GM12878 (cell line): ENCODE measurements at regions not wholly inside any gene's neighbourhood (a gene's known extent, or its start where the extent isn't known, plus 50 kb on each side); places are given as distances from the start of the nearest gene placed in this dataset.

Experiments used
- ATAC-seq: fragments of 200-7000 bp; cut with Tn5 transposase; 3 replicates; pipeline ENCODE4 v1.9.1; 2020; ENCODE audit warnings: mild to moderate bottlenecking, moderate library complexity
- BruUV-seq: library from RNA; stranded (reverse); fragments of 400-500 nt; replicated peaks from 2 replicates; lab custom pipeline; 2021; lab: Mats Ljungman, UMichigan
- CTCF ChIA-PET: fragments of 300-600 bp; sonication (Branson Sonifier 250); formaldehyde crosslinking; extraction: SDS; loops from one replicate; lab custom pipeline; 2021; ENCODE audit warnings: inconsistent platforms; lab: Yijun Ruan, JAX
- POLR2A ChIA-PET: fragments of 350-600 bp; formaldehyde crosslinking; extraction: SDS; loops from one replicate; lab custom pipeline; 2021; ENCODE audit warnings: inconsistent platforms; lab: Charles Lee
- RAD21 ChIA-PET: fragments of 300-600 bp; sonication (Branson Sonifier 250); formaldehyde crosslinking; loops from one replicate; lab custom pipeline; 2023; ENCODE audit warnings: antibody characterized with exemption; ENCODE audit not compliant: unreplicated experiment; lab: Charles Lee
- SMC1A ChIA-PET: fragments of 300-600 bp; sonication (Branson Sonifier 250); formaldehyde crosslinking; loops from one replicate; lab custom pipeline; 2023; ENCODE audit not compliant: unreplicated experiment, uncharacterized antibody; lab: Charles Lee
- DNase-seq: peaks from one replicate; pipeline ENCODE4 v3.0.0-alpha.2; 2011; ENCODE audit warnings: low read depth, low spot score
- FAIRE-seq: peaks from 3 replicates; lab custom pipeline; 2011; peaks lifted over from hg19 to GRCh38; lab: Jason Lieb, UNC
- H2AFZ ChIP-seq: 2 replicates; pipeline ENCODE4 v1.6.0; 2011; ENCODE audit warnings: low read depth, low read length, control low read depth; ENCODE audit not compliant: control insufficient read depth
- H3K27ac ChIP-seq: 2 replicates; pipeline ENCODE4 v1.5.1; 2011; ENCODE audit warnings: control low read depth; ENCODE audit not compliant: control insufficient read depth, insufficient read depth
- H3K27me3 ChIP-seq, 2 experiments: replicated peaks in 1 of 2; 2 replicates each; pipeline versions ENCODE4 v1.6.0 to v1.6.1; 2011; ENCODE audit warnings: low read length in 1 of 2; ENCODE audit not compliant: control insufficient read depth in 2 of 2, insufficient read depth in 2 of 2
- H3K36me3 ChIP-seq, 2 experiments: 2 replicates each; pipeline ENCODE4 v1.5.1; 2011; ENCODE audit warnings: low read length in 1 of 2; ENCODE audit not compliant: control insufficient read depth in 2 of 2, insufficient read depth in 2 of 2
- H3K4me1 ChIP-seq: 2 replicates; pipeline ENCODE4 v1.6.1; 2011; ENCODE audit warnings: mild to moderate bottlenecking, low read length, moderate library complexity, mixed read lengths; ENCODE audit not compliant: control insufficient read depth, insufficient read depth
- H3K4me2 ChIP-seq: 2 replicates; pipeline ENCODE4 v1.6.0; 2011; ENCODE audit warnings: control low read depth; ENCODE audit not compliant: control insufficient read depth, insufficient read depth
- H3K4me3 ChIP-seq: fragments of 200-600 bp; sonication (generic); 2 replicates; pipeline ENCODE4 v1.5.1; 2016
- H3K79me2 ChIP-seq: 2 replicates; pipeline ENCODE4 v1.6.0; 2011; ENCODE audit warnings: low read length; ENCODE audit not compliant: control insufficient read depth, insufficient read depth
- H3K9ac ChIP-seq: 2 replicates; pipeline ENCODE4 v1.8.0; 2011; ENCODE audit warnings: low read length, control low read depth, mixed read lengths; ENCODE audit not compliant: control insufficient read depth, insufficient read depth
- H3K9me3 ChIP-seq: replicated peaks from 3 replicates; pipeline ENCODE4 v1.5.1; 2011; ENCODE audit warnings: mild to moderate bottlenecking, low read length; ENCODE audit not compliant: control insufficient read depth, insufficient read depth
- H4K20me1 ChIP-seq: 2 replicates; pipeline ENCODE4 v1.6.0; 2011; ENCODE audit not compliant: control insufficient read depth, insufficient read depth
- ATF7 ChIP-seq: fragments of 450-650 bp; IDR thresholded peaks from 2 replicates; pipeline ENCODE4 v1.6.1; 2016; ENCODE audit warnings: low read depth, mild to moderate bottlenecking
- EP300 ChIP-seq, 2 experiments: fragments of 150-350 bp in 1 of 2; IDR thresholded peaks; 2 replicates each; pipeline ENCODE4 v1.6.1; 2011 to 2012; ENCODE audit warnings: low read depth in 2 of 2, low read length in 2 of 2, borderline replicate concordance in 1 of 2, improper control_type of control experiment in 1 of 2, inconsistent platforms in 1 of 2; ENCODE audit not compliant: control insufficient read depth in 1 of 2
- ETV6 ChIP-seq, 2 experiments: fragments of 450-650 bp in 1 of 2; IDR thresholded peaks in 1 of 2; conservative IDR thresholded peaks in 1 of 2; 2 replicates each; pipeline ENCODE4 v1.6.1; 2014; ENCODE audit warnings: antibody characterized with exemption in 1 of 2, borderline replicate concordance in 1 of 2, low read depth in 1 of 2, mild to moderate bottlenecking in 1 of 2, moderate library complexity in 1 of 2
- IKZF2 ChIP-seq, 2 experiments: fragments of 450-650 bp; IDR thresholded peaks; 2 replicates each; pipeline ENCODE4 v1.6.1; 2017; ENCODE audit warnings: mild to moderate bottlenecking in 2 of 2, moderate library complexity in 2 of 2
- JUND ChIP-seq: IDR thresholded peaks from 2 replicates; pipeline ENCODE4 v1.6.1; 2012; ENCODE audit warnings: low read depth, mild to moderate bottlenecking, low read length, improper control_type of control experiment, moderate library complexity
- KLF5 ChIP-seq: fragments of 450-650 bp; IDR thresholded peaks from 2 replicates; pipeline ENCODE4 v1.6.1; 2014; ENCODE audit warnings: mild to moderate bottlenecking; ENCODE audit not compliant: partially characterized antibody
- RCOR1 ChIP-seq: conservative IDR thresholded peaks from 2 replicates; pipeline ENCODE4 v1.6.1; 2012; ENCODE audit warnings: low read depth, low read length, improper control_type of control experiment
- SREBF1 ChIP-seq: IDR thresholded peaks from 2 replicates; pipeline ENCODE4 v1.6.1; 2012; ENCODE audit warnings: mild to moderate bottlenecking, low read length
- SUZ12 ChIP-seq: fragments of 200-600 bp; sonication (generic); IDR thresholded peaks from one replicate; pipeline ENCODE4 v1.6.1; 2018; ENCODE audit warnings: antibody characterized with exemption, mild to moderate bottlenecking; ENCODE audit not compliant: unreplicated experiment
- ZSCAN29 ChIP-seq: fragments of 450-650 bp; IDR thresholded peaks from 2 replicates; pipeline ENCODE4 v1.6.1; 2017; ENCODE audit warnings: mild to moderate bottlenecking, moderate library complexity
- WGBS: methylation state at CpG from one replicate; pipeline ENCODE4 v1.1.6; 2016; ENCODE audit warnings: low lambda C conversion rate; ENCODE audit not compliant: insufficient replicate concordance, insufficient coverage; ENCODE audit errors: missing lambda C conversion rate; 5-methylcytosine and 5-hydroxymethylcytosine counted together
- in situ Hi-C: fragments of 300-500 bp; cut with MboI; formaldehyde crosslinking; loops from 9 replicates; pipeline ENCODE4 v1.14.3; 2018; ENCODE audit warnings: mixed read lengths
- intact Hi-C: fragments of 100-400 bp; cut with micrococcal nuclease; formaldehyde crosslinking; loops from one replicate; pipeline ENCODE4 v1.14.2; 2022; ENCODE audit not compliant: unreplicated experiment
- TF ChIP-seq, protein P1 (sequence below): fragments of 450-650 bp; IDR thresholded peaks from 2 replicates; pipeline ENCODE4 v1.6.1; 2016; ENCODE audit warnings: mild to moderate bottlenecking, moderate library complexity, borderline replicate concordance
- TF ChIP-seq, protein P2 (sequence below): IDR thresholded peaks from 2 replicates; pipeline ENCODE4 v1.6.1; 2012; ENCODE audit warnings: mild to moderate bottlenecking, low read depth, low read length
- TF ChIP-seq, protein P3 (sequence below): IDR thresholded peaks from 2 replicates; pipeline ENCODE4 v1.6.1; 2011; ENCODE audit warnings: borderline replicate concordance, low read depth, mild to moderate bottlenecking, moderate library complexity, mixed read lengths, low read length; ENCODE audit not compliant: insufficient read depth; ENCODE audit errors: extremely low read length

DNA sequence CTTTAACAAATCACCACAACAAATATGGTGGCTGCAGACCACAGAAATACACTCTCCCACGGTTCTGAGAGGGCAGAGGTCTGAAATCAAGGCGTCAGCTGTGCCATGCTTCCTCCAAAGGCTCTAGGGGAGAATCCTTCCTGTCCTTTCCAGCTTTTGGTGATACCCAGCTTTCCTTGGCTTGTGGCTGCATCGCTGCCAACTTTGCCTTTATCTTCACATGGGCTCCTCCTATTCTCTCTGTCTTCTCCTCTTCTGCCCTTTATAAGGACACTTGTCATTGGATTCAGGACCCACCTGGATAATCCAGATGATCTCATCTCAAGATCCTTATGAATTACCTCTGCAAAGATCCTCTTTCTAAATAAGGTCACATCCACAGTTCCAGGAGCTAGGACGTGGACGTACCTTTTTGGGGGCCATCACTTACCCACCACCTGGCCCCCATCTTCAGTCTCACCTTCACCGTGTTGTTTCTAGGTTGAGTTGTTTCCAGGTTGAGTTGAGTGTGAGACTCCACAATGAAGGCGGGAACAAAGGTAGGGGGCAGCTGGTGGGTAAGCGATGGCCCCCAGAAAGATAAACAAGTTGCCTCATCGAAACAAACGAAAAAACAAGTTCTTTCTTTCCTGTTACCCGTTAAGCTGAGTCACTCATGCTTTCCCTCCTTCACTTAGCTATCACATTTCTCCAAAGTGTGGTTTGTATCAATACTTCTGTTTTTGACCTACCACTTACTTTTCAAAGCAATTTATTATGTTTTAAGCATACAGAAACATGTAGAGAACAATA lies 68.9 kb upstream of the SLC22A16 start:
- no peaks in the 10 kb centered on the region; the same call in 1 of the 2 replicates for H3K4me1 ChIP-seq
- in situ Hi-C loops, result no loop called here
- FAIRE-seq (no peak), DNase-seq (no peak), ATAC-seq (no peak)
- BruUV-seq, result no TSS peak
- intact Hi-C loops, result no loop called here
- H3K27ac ChIP-seq, result no peak overlapping the region
- POLR2A ChIA-PET, result interaction anchor here (0.6 kb wide), 1 partner anchor 263 kb away, joined by 5 read pairs; no protein-coding TSS in a partner anchor
- H3K9ac ChIP-seq, result no peak overlapping the region
- 58% methylated on average over 11 of the region's 11 CpGs for whole genome bisulfite sequencing
- no peaks in the 10 kb centered on the region for H3K36me3 ChIP-seq
- peak overlapping the region; percentile 25 for H2AFZ ChIP-seq
- SMC1A ChIA-PET, result interaction anchor here (1.1 to 1.4 kb wide), 3 partner anchors 17 to 43 kb away, joined by 3 to 4 read pairs (median 3); no protein-coding TSS in a partner anchor
- RAD21 ChIA-PET, result no interaction called here
- no peaks in the 10 kb centered on the region for H3K27me3 ChIP-seq
- peaks cover 2% of the 10 kb centered on the region; the same call in 2 of the 3 replicates for H3K9me3 ChIP-seq
- H3K79me2 ChIP-seq, result no peaks in the 10 kb centered on the region
- no peak overlapping the region for H3K4me3 ChIP-seq
- CTCF ChIA-PET, result interaction anchor here (0.6 kb wide), 2 partner anchors 278 to 665 kb away, joined by 3 to 4 read pairs; no protein-coding TSS in a partner anchor
- no peaks in the 10 kb centered on the region for H4K20me1 ChIP-seq
- H3K4me2 ChIP-seq, result peak overlapping the region; percentile 50
- TF ChIP-seq EP300 (IDR thresholded peaks at IDR 0.05; ENCODE audit: borderline replicate concordance in 1 of 2, control insufficient read depth in 1 of 2, low read depth in 2 of 2, low read length in 2 of 2) (no peak), SUZ12 (no peak), SREBF1 (no peak), KLF5 (no peak), ETV6 (conservative IDR thresholded peaks at IDR 0.05 in 1 of 2, IDR thresholded peaks at IDR 0.05 in 1 of 2; ENCODE audit: borderline replicate concordance in 1 of 2, low read depth in 1 of 2) (no peak), IKZF2 (IDR thresholded peaks at IDR 0.05) (no peak), JUND (no peak), RCOR1 (no peak), ATF7 (no peak), ZSCAN29 (no peak)
- TF ChIP-seq, protein P1, sequence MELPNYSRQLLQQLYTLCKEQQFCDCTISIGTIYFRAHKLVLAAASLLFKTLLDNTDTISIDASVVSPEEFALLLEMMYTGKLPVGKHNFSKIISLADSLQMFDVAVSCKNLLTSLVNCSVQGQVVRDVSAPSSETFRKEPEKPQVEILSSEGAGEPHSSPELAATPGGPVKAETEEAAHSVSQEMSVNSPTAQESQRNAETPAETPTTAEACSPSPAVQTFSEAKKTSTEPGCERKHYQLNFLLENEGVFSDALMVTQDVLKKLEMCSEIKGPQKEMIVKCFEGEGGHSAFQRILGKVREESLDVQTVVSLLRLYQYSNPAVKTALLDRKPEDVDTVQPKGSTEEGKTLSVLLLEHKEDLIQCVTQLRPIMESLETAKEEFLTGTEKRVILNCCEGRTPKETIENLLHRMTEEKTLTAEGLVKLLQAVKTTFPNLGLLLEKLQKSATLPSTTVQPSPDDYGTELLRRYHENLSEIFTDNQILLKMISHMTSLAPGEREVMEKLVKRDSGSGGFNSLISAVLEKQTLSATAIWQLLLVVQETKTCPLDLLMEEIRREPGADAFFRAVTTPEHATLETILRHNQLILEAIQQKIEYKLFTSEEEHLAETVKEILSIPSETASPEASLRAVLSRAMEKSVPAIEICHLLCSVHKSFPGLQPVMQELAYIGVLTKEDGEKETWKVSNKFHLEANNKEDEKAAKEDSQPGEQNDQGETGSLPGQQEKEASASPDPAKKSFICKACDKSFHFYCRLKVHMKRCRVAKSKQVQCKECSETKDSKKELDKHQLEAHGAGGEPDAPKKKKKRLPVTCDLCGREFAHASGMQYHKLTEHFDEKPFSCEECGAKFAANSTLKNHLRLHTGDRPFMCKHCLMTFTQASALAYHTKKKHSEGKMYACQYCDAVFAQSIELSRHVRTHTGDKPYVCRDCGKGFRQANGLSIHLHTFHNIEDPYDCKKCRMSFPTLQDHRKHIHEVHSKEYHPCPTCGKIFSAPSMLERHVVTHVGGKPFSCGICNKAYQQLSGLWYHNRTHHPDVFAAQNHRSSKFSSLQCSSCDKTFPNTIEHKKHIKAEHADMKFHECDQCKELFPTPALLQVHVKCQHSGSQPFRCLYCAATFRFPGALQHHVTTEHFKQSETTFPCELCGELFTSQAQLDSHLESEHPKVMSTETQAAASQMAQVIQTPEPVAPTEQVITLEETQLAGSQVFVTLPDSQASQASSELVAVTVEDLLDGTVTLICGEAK, result no peak
- TF ChIP-seq, protein P2, sequence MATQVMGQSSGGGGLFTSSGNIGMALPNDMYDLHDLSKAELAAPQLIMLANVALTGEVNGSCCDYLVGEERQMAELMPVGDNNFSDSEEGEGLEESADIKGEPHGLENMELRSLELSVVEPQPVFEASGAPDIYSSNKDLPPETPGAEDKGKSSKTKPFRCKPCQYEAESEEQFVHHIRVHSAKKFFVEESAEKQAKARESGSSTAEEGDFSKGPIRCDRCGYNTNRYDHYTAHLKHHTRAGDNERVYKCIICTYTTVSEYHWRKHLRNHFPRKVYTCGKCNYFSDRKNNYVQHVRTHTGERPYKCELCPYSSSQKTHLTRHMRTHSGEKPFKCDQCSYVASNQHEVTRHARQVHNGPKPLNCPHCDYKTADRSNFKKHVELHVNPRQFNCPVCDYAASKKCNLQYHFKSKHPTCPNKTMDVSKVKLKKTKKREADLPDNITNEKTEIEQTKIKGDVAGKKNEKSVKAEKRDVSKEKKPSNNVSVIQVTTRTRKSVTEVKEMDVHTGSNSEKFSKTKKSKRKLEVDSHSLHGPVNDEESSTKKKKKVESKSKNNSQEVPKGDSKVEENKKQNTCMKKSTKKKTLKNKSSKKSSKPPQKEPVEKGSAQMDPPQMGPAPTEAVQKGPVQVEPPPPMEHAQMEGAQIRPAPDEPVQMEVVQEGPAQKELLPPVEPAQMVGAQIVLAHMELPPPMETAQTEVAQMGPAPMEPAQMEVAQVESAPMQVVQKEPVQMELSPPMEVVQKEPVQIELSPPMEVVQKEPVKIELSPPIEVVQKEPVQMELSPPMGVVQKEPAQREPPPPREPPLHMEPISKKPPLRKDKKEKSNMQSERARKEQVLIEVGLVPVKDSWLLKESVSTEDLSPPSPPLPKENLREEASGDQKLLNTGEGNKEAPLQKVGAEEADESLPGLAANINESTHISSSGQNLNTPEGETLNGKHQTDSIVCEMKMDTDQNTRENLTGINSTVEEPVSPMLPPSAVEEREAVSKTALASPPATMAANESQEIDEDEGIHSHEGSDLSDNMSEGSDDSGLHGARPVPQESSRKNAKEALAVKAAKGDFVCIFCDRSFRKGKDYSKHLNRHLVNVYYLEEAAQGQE, result no peak
- TF ChIP-seq, protein P3, sequence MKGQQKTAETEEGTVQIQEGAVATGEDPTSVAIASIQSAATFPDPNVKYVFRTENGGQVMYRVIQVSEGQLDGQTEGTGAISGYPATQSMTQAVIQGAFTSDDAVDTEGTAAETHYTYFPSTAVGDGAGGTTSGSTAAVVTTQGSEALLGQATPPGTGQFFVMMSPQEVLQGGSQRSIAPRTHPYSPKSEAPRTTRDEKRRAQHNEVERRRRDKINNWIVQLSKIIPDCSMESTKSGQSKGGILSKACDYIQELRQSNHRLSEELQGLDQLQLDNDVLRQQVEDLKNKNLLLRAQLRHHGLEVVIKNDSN, result no peak
